Right hindlimb (tissue), 1 donor: ENCODE measurements at regions not wholly inside any gene's neighbourhood (a gene's known extent, or its start where the extent isn't known, plus 50 kb on each side); places are given as distances from the start of the nearest gene placed in this dataset.
"Not testable (repeated sequence)": the region's sequence is repeated elsewhere in the genome, so short reads cannot be mapped to it uniquely, and the experiment has no call there.

Source experiments
- DNase-seq: peaks from one replicate; pipeline ENCODE4 v3.0.0-alpha.2; 2018

DNA sequence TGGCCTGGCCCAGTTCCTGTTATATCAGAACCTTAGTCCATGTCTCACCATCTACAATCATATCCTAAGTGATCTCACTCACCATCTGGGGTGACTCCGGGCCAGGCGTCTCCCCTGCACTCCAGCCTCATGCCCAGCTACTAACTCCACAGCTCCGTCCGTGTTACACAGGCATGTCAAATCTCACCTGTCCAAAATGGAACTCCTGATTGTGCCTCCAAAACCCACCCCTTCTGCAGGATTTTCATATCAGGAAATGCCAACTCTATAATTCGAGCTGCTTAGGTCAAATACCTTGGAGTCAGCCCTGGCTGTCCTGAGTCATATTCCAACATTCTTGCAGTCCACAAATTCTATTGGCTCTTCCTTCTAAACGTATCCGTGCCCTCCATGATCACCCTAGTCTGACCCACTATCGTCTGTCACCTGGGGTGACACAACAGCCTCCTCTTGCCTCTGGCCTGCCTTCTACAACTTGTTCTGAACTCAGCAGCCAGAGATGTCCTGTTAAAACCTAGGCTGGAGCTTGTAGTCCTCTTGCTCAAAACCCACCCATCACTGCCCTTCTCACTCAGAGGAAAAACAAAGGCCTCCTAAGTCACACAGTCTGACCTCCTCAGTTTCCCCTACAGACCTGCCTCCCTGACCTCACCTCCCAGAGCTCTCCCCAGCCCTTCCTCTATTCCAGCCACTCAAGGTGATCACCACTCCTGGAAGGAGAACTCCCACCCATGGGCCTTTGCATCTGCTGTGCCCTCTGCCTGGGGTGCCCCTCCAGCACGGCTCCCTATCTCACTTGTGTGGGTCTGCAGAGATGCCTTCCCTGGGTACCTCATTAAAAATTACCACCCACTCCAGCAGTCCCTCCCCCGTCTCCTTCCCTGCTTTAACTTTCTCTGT, 85.3 kb upstream of the SIRPA start:
- DNase-seq = no peak

GRCh38 chr20:1809131-1809572, 86.1 kb upstream of the SIRPA start:
- no peak for DNase-seq

DNA sequence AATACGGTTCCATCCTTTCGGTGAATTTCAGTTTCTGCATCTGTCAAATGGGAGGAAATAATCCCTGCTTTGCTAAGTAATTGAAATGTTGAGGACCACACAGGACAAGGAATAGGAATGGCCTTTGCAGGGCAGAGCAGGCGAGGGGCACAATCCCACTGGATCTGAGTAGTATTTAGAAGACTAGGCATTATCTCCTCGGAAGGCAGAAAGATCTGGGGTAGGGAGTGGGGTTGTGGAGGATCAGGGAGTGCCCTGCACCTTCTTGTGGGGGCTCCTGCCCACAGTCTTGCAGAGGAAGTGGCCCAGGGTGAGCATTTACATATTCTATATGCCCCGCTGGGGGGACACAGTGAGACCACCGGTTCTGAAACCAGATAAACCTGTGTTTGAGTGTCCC, 87.1 kb upstream of the SIRPA start:
- no peak for DNase-seq

GRCh38 chr20:1807394-1807793, 87.8 kb upstream of the SIRPA start:
- no peak for DNase-seq

DNA sequence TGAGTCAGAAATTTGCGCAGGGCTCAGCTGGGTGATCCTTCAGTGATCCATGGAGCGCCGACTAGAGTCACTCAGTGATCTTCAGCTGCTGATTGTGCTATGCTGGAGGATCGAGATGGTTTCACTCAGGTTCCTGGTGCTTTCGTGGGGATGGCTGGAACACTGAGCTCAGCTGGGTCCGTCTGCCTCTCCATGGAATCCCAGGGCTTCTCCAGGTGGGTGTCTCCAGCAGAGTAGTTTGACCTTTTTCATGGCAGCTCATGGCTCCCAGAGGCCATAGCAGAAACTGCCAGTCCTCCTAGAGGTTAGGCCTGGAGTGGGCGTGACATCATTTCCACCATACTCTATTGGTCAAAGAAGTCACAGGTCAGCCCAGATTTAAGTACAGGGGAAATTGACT, 88.8 kb upstream of the SIRPA start:
- DNase-seq = no peak

DNA sequence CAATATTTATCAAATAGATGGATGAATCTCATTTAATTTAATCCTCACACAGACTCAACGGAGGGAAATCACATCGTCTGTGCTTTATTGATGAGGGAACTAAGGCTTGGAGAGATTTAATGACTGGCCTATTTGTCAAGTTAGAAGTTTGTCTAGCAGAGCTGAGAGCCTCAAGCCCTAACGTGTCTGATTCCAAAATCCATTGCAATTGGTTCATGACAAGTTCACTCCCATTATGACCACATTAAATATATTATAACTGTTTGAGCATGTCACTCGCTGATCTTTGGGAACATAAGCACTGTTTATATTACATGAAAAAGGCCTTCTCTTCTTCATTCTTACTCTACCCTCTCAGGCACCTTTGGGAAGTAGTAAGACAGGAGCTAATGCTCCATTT, 89.4 kb upstream of the SIRPA start:
- DNase-seq = no peak

GRCh38 chr20:1805161-1805581, 90.0 kb upstream of the SIRPA start:
- no peak for DNase-seq

GRCh38 chr20:1804554-1804956, 90.7 kb upstream of the SIRPA start:
- DNase-seq = no peak

GRCh38 chr20:1803932-1804501, 91.2 kb upstream of the SIRPA start:
- no peak for DNase-seq

- peak; percentile 77 for DNase-seq
Observed at GRCh38 chr20:1803061-1803931, 91.9 kb upstream of the SIRPA start.

- peak; percentile 74 for DNase-seq
Observed at GRCh38 chr20:1802385-1803060, 92.7 kb upstream of the SIRPA start.

DNA sequence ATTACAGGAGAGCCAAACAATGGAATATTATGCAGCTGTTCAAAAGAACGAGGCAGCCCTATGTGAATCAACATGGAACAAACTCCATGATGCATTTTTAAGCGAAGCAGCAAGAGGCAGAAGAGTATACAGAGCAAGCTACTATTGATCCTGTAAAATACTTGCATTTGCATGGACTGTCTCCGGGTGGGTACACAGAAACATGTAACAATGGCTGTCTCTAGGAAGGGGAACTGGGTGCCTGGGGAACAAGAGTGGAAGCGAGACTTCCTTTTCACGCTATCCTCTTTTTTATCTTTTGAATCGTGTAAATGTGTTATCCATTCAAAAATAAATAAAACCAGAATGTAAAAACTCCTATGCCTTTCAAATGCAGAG, 93.3 kb upstream of the SIRPA start:
- no peak for DNase-seq

GRCh38 chr20:1801225-1801928, 93.8 kb upstream of the SIRPA start:
- no peak for DNase-seq

DNA sequence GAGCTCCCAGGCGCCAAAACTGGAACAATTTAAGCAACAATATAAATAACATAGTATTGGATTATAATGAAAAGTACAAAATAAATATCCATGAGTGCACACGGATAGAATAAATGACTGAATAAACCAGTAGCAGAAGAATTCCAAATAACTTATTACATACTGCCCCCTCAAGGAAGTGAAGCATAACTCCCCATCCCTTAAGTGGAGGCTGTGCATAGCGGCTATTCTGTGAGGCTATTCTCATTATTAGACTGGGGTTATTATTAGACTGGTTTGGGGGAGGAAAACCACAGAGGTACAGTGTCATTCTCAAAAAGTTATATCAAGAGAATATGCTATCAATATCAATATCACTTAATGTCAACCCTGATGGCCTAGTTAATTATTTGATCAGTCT, 94.4 kb upstream of the SIRPA start:
- DNase-seq = no peak

DNA sequence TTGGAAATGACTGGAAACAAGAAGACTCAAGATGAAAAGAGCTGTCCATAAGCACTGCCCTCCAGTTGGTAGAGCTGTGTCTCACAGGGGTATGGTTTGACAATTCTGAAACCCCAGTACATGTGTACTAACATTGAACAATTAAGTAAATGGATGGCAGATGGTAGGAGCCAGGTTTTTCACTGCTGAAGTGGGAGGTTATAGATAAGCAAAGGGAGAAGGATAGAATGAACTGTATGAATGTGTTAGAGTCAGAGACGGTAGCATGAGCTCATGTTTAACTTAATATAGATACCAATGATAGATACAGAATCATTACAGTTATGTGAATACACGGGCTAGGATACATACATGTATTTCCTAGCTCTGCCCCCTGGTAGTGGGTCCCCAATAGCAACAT, 95.0 kb upstream of the SIRPA start:
- DNase-seq = no peak

GRCh38 chr20:1799746-1800145, 95.5 kb upstream of the SIRPA start:
- not testable (repeated sequence) for DNase-seq

GRCh38 chr20:1798982-1799381, 96.2 kb upstream of the SIRPA start:
- DNase-seq = no peak

DNA sequence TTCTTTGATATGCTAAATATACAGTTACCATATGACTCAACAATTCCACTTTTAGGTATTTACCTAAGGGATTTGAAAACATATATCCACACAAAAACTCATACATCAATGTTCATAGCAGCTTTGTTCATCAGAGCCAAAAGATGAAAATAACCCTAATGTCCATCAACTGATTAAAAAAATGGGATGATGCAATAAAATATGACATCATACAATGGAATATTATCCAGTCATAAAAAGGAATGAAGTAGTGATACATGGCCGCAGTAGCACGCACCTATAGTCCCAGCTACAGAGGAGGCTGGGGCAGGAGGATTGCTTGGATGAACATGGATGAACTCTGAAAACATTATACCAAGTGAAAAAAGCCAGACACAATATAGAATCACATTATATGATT, 101.4 kb upstream of the SIRPA start:
- DNase-seq = no peak

DNA sequence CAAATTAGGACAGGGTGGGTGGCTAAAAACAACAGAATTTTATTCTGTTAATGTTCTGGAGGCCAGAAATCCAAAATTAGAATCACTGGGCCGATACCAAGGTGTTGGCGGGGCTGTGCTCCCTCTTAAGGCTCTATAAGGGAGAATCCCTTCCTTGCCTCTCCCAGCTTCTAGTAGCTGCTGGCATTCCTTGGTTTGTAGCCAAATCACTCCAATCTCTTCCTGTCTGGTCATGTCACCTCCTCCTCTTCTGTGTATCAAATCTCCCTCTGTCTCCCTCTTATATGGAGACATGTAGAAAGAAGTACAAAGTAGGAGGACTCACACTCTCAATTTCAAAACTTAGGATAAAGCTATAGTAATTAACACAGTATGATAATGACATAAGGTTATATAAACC, 102.9 kb upstream of the SIRPA start:
- no peak for DNase-seq

GRCh38 chr20:1790386-1790785, 104.8 kb upstream of the SIRPA start:
- no peak for DNase-seq

DNA sequence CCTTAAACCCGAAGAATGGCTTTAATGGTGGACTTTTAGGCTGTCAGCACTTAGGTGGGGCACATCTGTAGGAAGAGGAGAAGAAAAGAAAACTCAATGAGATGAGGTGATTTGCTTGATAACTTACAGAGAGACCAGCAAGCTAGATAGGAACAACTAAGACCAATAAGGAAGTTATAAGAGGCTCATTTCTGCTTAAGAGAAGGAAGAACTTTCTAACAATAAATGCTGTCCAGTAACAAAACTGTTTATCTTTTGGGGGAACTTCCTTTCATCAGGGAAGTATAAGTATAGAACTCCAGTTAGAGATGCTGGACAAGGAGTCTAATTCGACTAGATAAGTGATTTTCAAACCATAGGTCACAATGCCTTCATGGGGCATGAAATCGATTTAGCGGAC, 107.2 kb upstream of the SIRPA start:
- no peak for DNase-seq

GRCh38 chr20:1786486-1786885, 108.7 kb upstream of the SIRPA start:
- DNase-seq = no peak
